Fibroblast of skin of right quadriceps (primary cell): ENCODE measurements at regions not wholly inside any gene's neighbourhood (a gene's known extent, or its start where the extent isn't known, plus 50 kb on each side); places are given as distances from the start of the nearest gene placed in this dataset.

Source experiments
- DNase-seq: peaks from one replicate; pipeline ENCODE4 v3.0.0-alpha.2; 2013

- DNase-seq = no peak
These were observed 80.6 kb upstream of the PAK5 start for GRCh38 chr20:9919271-9920014.

GRCh38 chr20:9918348-9918747, 79.5 kb upstream of the PAK5 start:
- DNase-seq = no peak

GRCh38 chr20:9916761-9917160, 77.9 kb upstream of the PAK5 start:
- DNase-seq = no peak

GRCh38 chr20:9912858-9913434, 74.1 kb upstream of the PAK5 start:
- peak; percentile 40 for DNase-seq

GRCh38 chr20:9912290-9912689, 73.4 kb upstream of the PAK5 start:
- no peak for DNase-seq

GRCh38 chr20:9911519-9911918, 72.6 kb upstream of the PAK5 start:
- no peak for DNase-seq

GRCh38 chr20:9909167-9909566, 70.3 kb upstream of the PAK5 start:
- DNase-seq = no peak

GRCh38 chr20:9903048-9903655, 64.3 kb upstream of the PAK5 start:
- peak; percentile 1 for DNase-seq

- DNase-seq = no peak
These were observed 50.5 kb upstream of the PAK5 start for GRCh38 chr20:9889270-9889981.
